Adrenal gland (tissue), 9 donors: ENCODE measurements at regions not wholly inside any gene's neighbourhood (a gene's known extent, or its start where the extent isn't known, plus 50 kb on each side); places are given as distances from the start of the nearest gene placed in this dataset.

ENCODE experiments used
- DNase-seq, 7 donors: peaks; one replicate each; pipeline ENCODE4 v3.0.0-alpha.2; 2019 to 2020
- H3K27ac ChIP-seq, 5 donors: fragments of 200-600 bp; sonication (generic) in 4 of 5; 1 replicate in 3 of 5; 2 replicates in 2 of 5; pipeline versions ENCODE4 v1.5.1 to v1.8.0; 2016 to 2020; ENCODE audit warnings: mild to moderate bottlenecking in 1 of 5
- H3K27me3 ChIP-seq: fragments of 200-600 bp; 2 replicates; pipeline ENCODE4 v1.8.0; 2021
- H3K36me3 ChIP-seq, 2 donors: fragments of 200-600 bp; replicated peaks in 1 of 2; 1 replicate in 1 of 2; 2 replicates in 1 of 2; pipeline versions ENCODE4 v1.5.1 to v1.8.0; 2018 to 2022
- H3K4me1 ChIP-seq, 2 donors: fragments of 200-600 bp; replicated peaks in 1 of 2; 1 replicate in 1 of 2; 2 replicates in 1 of 2; pipeline versions ENCODE4 v1.5.1 to v1.8.0; 2018 to 2021
- H3K4me3 ChIP-seq, 4 donors: fragments of 200-600 bp; sonication (generic) in 3 of 4; one replicate each; pipeline ENCODE4 v1.5.1; 2016 to 2018
- H3K9me3 ChIP-seq, 3 donors: fragments of 200-600 bp; sonication (generic) in 1 of 3; replicated peaks in 1 of 3; 1 replicate in 2 of 3; 2 replicates in 1 of 3; pipeline versions ENCODE4 v1.5.1 to v1.8.0; 2016 to 2021
- POLR2A ChIP-seq, 2 donors: fragments of 450-650 bp; IDR thresholded peaks; one replicate each; pipeline ENCODE4 v1.6.1; 2017; ENCODE audit warnings: antibody characterized with exemption in 2 of 2, mild to moderate bottlenecking in 2 of 2, moderate library complexity in 1 of 2
- WGBS, 4 donors: extraction: QIAGEN DNeasy Blood & Tissue Kit in 2 of 4; methylation state at CpG; one replicate each; pipeline versions ENCODE4 v1.1.5 to v1.1.7; 2013 to 2017; 5-methylcytosine and 5-hydroxymethylcytosine counted together
- intact Hi-C, 2 donors: fragments of 100-400 bp; cut with DNase I; formaldehyde crosslinking; loops; one replicate each; pipeline versions ENCODE4 v1.14.1 to v1.15.0; 2022 to 2023
- TF ChIP-seq, protein P1 (sequence below), 6 experiments: fragments of 450-650 bp in 4 of 6; fragments of 200-600 bp in 2 of 6; sonication (generic) in 1 of 6; IDR thresholded peaks; 1 replicate in 5 of 6; 2 replicates in 1 of 6; pipeline versions ENCODE4 v1.5.1 to v1.8.0; 2016 to 2021; ENCODE audit warnings: antibody characterized with exemption in 6 of 6, mild to moderate bottlenecking in 2 of 6, moderate library complexity in 1 of 6
- donor health status: healthy with polysubstance abuse.
- donor health status: Bipolar disorder and iron deficiency.
- donor health status: DM: yes; HTN: yes; CAD: no.
- donor health status: DM: no; HTN: no; CAD: no.
- donor health status: DM: no; HTN: no; CAD: no.

DNA sequence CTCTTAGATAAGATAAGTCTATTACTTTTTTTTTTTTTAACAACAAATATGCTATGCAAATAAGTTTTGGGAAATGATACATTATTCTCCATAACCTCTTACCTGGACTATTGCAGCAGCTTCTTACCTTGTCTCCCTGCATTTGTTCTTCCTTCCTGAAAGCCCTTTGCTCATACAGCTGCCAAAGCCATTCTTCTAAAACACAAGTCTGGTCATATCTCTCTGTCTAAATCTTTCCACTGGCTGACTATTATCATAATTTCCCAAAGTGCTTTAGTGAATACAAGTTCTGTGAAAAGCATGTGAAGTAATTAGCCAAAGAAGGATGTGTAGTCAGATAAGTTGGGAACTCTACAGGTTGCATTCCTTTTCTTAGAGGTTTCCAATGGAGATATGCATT, 115.4 kb upstream of the CNTLN start:
- H3K9me3 ChIP-seq: no peaks in the 10 kb centered on the region
- no peak for TF ChIP-seq POLR2A (IDR thresholded peaks at IDR 0.05)
- TF ChIP-seq, protein P1, sequence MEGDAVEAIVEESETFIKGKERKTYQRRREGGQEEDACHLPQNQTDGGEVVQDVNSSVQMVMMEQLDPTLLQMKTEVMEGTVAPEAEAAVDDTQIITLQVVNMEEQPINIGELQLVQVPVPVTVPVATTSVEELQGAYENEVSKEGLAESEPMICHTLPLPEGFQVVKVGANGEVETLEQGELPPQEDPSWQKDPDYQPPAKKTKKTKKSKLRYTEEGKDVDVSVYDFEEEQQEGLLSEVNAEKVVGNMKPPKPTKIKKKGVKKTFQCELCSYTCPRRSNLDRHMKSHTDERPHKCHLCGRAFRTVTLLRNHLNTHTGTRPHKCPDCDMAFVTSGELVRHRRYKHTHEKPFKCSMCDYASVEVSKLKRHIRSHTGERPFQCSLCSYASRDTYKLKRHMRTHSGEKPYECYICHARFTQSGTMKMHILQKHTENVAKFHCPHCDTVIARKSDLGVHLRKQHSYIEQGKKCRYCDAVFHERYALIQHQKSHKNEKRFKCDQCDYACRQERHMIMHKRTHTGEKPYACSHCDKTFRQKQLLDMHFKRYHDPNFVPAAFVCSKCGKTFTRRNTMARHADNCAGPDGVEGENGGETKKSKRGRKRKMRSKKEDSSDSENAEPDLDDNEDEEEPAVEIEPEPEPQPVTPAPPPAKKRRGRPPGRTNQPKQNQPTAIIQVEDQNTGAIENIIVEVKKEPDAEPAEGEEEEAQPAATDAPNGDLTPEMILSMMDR (IDR thresholded peaks at IDR 0.05): no peak
- H3K27ac ChIP-seq: no peak overlapping the region
- DNase-seq: no peak
- no peaks in the 10 kb centered on the region for H3K4me1 ChIP-seq
- H3K36me3 ChIP-seq: no peaks in the 10 kb centered on the region
- intact Hi-C loops: no loop called here
- H3K27me3 ChIP-seq: no peaks in the 10 kb centered on the region
- H3K4me3 ChIP-seq: no peak overlapping the region

GRCh38 chr9:17018540-17019196, 116.2 kb upstream of the CNTLN start:
- 68 to 91% (median 74%) methylated on average over 3 of the region's 3 CpGs for WGBS, 4 donors
- Histone ChIP-seq H3K4me3 (no peak overlapping the region), H3K27me3 (no peaks in the 10 kb centered on the region), H3K9me3 (no peaks in the 10 kb centered on the region), H3K27ac (no peak overlapping the region), H3K36me3 (no peaks in the 10 kb centered on the region), H3K4me1 (no peaks in the 10 kb centered on the region)
- no peak for DNase-seq
- no peak for TF ChIP-seq POLR2A (IDR thresholded peaks at IDR 0.05)
- TF ChIP-seq, protein P1 (IDR thresholded peaks at IDR 0.05): no peak
- intact Hi-C loops: no loop called here

GRCh38 chr9:17017931-17018491, 116.8 kb upstream of the CNTLN start:
- no peaks in the 10 kb centered on the region for H3K9me3 ChIP-seq
- no peaks in the 10 kb centered on the region for H3K36me3 ChIP-seq
- H3K4me1 ChIP-seq: no peaks in the 10 kb centered on the region
- DNase-seq: no peak
- no peak overlapping the region for H3K4me3 ChIP-seq
- intact Hi-C loops: no loop called here
- H3K27me3 ChIP-seq: no peaks in the 10 kb centered on the region
- WGBS, 4 donors: 82 to 90% (median 84%) methylated on average over 9 to 10 of the region's 10 CpGs
- no peak for TF ChIP-seq POLR2A (IDR thresholded peaks at IDR 0.05)
- TF ChIP-seq, protein P1 (IDR thresholded peaks at IDR 0.05): no peak
- no peak overlapping the region for H3K27ac ChIP-seq

- intact Hi-C loops: no loop called here
- TF ChIP-seq, protein P1 (IDR thresholded peaks at IDR 0.05): no peak
- TF ChIP-seq POLR2A (IDR thresholded peaks at IDR 0.05): no peak
- Histone ChIP-seq H3K27me3 (no peaks in the 10 kb centered on the region), H3K27ac (no peak overlapping the region), H3K4me3 (no peak overlapping the region), H3K9me3 (no peaks in the 10 kb centered on the region), H3K4me1 (no peaks in the 10 kb centered on the region), H3K36me3 (no peaks in the 10 kb centered on the region)
- WGBS, 4 donors: 66 to 92% (median 77%) methylated on average over 3 of the region's 3 CpGs
- DNase-seq: no peak
Measured at GRCh38 chr9:17013891-17014290, 120.9 kb upstream of the CNTLN start.
